Endodermal cell (in vitro differentiated cells): ENCODE measurements at regions not wholly inside any gene's neighbourhood (a gene's known extent, or its start where the extent isn't known, plus 50 kb on each side); places are given as distances from the start of the nearest gene placed in this dataset.

Experiments
- DNase-seq: peaks from one replicate; pipeline ENCODE4 v3.0.0-alpha.2; 2017
- H3K27ac ChIP-seq: 2 replicates; pipeline ENCODE4 v1.5.1; 2013; ENCODE audit warnings: mild to moderate bottlenecking, low read depth, low read length, moderate library complexity
- H3K27me3 ChIP-seq: 2 replicates; pipeline ENCODE4 v1.6.1; 2013; ENCODE audit warnings: mild to moderate bottlenecking, low read length, moderate library complexity; ENCODE audit not compliant: insufficient read depth, control insufficient read depth, poor library complexity, severe bottlenecking
- H3K36me3 ChIP-seq: 2 replicates; pipeline ENCODE4 v1.7.0; 2013; ENCODE audit warnings: mild to moderate bottlenecking, low read length, moderate library complexity; ENCODE audit not compliant: control insufficient read depth, insufficient read depth
- H3K4me1 ChIP-seq: one replicate; pipeline ENCODE4 v1.7.0; 2013; ENCODE audit warnings: low read length; ENCODE audit not compliant: control insufficient read depth, insufficient read depth
- H3K4me3 ChIP-seq: 2 replicates; pipeline ENCODE4 v1.5.1; 2013; ENCODE audit warnings: mild to moderate bottlenecking, low read length, moderate library complexity
- H3K9ac ChIP-seq: 2 replicates; pipeline ENCODE4 v1.6.1; 2013; ENCODE audit warnings: mild to moderate bottlenecking, low read length, moderate library complexity; ENCODE audit not compliant: poor library complexity, severe bottlenecking; ENCODE audit errors: extremely low read depth
- H3K9me3 ChIP-seq: 2 replicates; pipeline ENCODE4 v1.6.1; 2013; ENCODE audit warnings: mild to moderate bottlenecking, low read length, moderate library complexity; ENCODE audit not compliant: control insufficient read depth
- H3K27ac Mint-ChIP-seq: 2 replicates; pipeline ENCODE4 v1.8.0; 2020; ENCODE audit warnings: mixed read lengths
- H3K27me3 Mint-ChIP-seq: 2 replicates; pipeline ENCODE4 v1.8.0; 2021; ENCODE audit warnings: mild to moderate bottlenecking, mixed read lengths; ENCODE audit not compliant: insufficient read depth
- H3K36me3 Mint-ChIP-seq: 2 replicates; pipeline ENCODE4 v1.8.0; 2020; ENCODE audit warnings: low read depth, mixed read lengths
- H3K4me1 Mint-ChIP-seq: 2 replicates; pipeline ENCODE4 v1.8.0; 2020; ENCODE audit warnings: mixed read lengths
- H3K4me3 Mint-ChIP-seq: 2 replicates; pipeline ENCODE4 v1.8.0; 2020; ENCODE audit warnings: mild to moderate bottlenecking, moderate library complexity, mixed read lengths
- H3K9me3 Mint-ChIP-seq: 2 replicates; pipeline ENCODE4 v1.8.0; 2020; ENCODE audit warnings: mild to moderate bottlenecking, mixed read lengths
- CTCF ChIP-seq: fragments of 200-600 bp; sonication (generic); conservative IDR thresholded peaks from 2 replicates; pipeline ENCODE4 v1.5.0; 2021; ENCODE audit warnings: antibody characterized with exemption, mild to moderate bottlenecking
- WGBS, 2 experiments: methylation state at CpG; one replicate each; pipeline versions ENCODE4 v1.1.5 to v1.1.7; 2013; ENCODE audit warnings: missing lambda C conversion rate in 2 of 2, mixed read lengths in 1 of 2; ENCODE audit not compliant: insufficient coverage in 1 of 2, insufficient read length in 1 of 2; 5-methylcytosine and 5-hydroxymethylcytosine counted together

- H3K9ac ChIP-seq: no peak overlapping the region
- Mint-ChIP-seq H3K27me3 (no peaks in the 10 kb centered on the region), H3K36me3 (peaks cover 32% of the 10 kb centered on the region), H3K9me3 (peaks cover 28% of the 10 kb centered on the region), H3K27ac (no peak overlapping the region), H3K4me1 (no peaks in the 10 kb centered on the region), H3K4me3 (no peak overlapping the region)
- H3K27me3 ChIP-seq: no peaks in the 10 kb centered on the region
- TF ChIP-seq CTCF: no peak
- peaks cover 6% of the 10 kb centered on the region for H3K36me3 ChIP-seq
- DNase-seq: no peak
- H3K4me1 ChIP-seq: no peaks in the 10 kb centered on the region
- WGBS, 2 experiments: 81% methylated on average over 1 of the region's 1 CpG; no CpG with 5 or more reads in 1 of the 2 experiments
- H3K4me3 ChIP-seq: no peak overlapping the region
- H3K9me3 ChIP-seq: peaks cover 51% of the 10 kb centered on the region
- H3K27ac ChIP-seq: no peak overlapping the region
Measured at GRCh38 chr11:97361812-97362378, 972.1 kb downstream of the JRKL start.

- Mint-ChIP-seq H3K27ac (no peak overlapping the region), H3K4me3 (no peak overlapping the region), H3K27me3 (no peaks in the 10 kb centered on the region), H3K36me3 (peaks cover 42% of the 10 kb centered on the region), H3K9me3 (peaks cover 42% of the 10 kb centered on the region), H3K4me1 (no peaks in the 10 kb centered on the region)
- Histone ChIP-seq H3K27ac (no peak overlapping the region), H3K4me3 (peak overlapping the region; percentile 60), H3K4me1 (no peaks in the 10 kb centered on the region), H3K36me3 (peaks cover 6% of the 10 kb centered on the region), H3K9ac (no peak overlapping the region), H3K9me3 (peaks cover 66% of the 10 kb centered on the region), H3K27me3 (no peaks in the 10 kb centered on the region)
- peak; percentile 6 for TF ChIP-seq CTCF
- DNase-seq: no peak
Measured at GRCh38 chr11:97363331-97363730, 973.5 kb downstream of the JRKL start.

GRCh38 chr11:97364047-97364446 lies 974.2 kb downstream of the JRKL start:
- DNase-seq: no peak
- no peaks in the 10 kb centered on the region for H3K27me3 ChIP-seq
- H3K27ac Mint-ChIP-seq: no peak overlapping the region
- no peaks in the 10 kb centered on the region for H3K27me3 Mint-ChIP-seq
- H3K27ac ChIP-seq: no peak overlapping the region
- H3K36me3 ChIP-seq: peaks cover 6% of the 10 kb centered on the region
- peak overlapping the region; percentile 60 for H3K4me3 ChIP-seq
- H3K36me3 Mint-ChIP-seq: peaks cover 49% of the 10 kb centered on the region
- H3K9me3 ChIP-seq: peaks cover 73% of the 10 kb centered on the region
- no peak overlapping the region for H3K9ac ChIP-seq
- no peaks in the 10 kb centered on the region for H3K4me1 Mint-ChIP-seq
- H3K9me3 Mint-ChIP-seq: peaks cover 49% of the 10 kb centered on the region
- no peak overlapping the region for H3K4me3 Mint-ChIP-seq
- H3K4me1 ChIP-seq: no peaks in the 10 kb centered on the region
- no peak for TF ChIP-seq CTCF
- WGBS, 2 experiments: 92% methylated on average over 1 of the region's 1 CpG; no CpG with 5 or more reads in 1 of the 2 experiments
